Prostate gland (tissue), 2 donors: ENCODE measurements at regions not wholly inside any gene's neighbourhood (a gene's known extent, or its start where the extent isn't known, plus 50 kb on each side); places are given as distances from the start of the nearest gene placed in this dataset.

Experiments used
- DNase-seq: peaks from one replicate; pipeline ENCODE4 v3.0.0-alpha.2; 2019; ENCODE audit warnings: low spot score
- H3K27ac ChIP-seq, 2 donors: fragments of 200-600 bp; sonication (generic); 2 replicates each; pipeline ENCODE4 v1.5.1; 2017 to 2019
- H3K27me3 ChIP-seq: fragments of 200-600 bp; sonication (generic); replicated peaks from 2 replicates; pipeline ENCODE4 v1.5.1; 2019; ENCODE audit not compliant: insufficient read depth
- H3K36me3 ChIP-seq, 2 donors: fragments of 200-600 bp; sonication (generic); 1 replicate in 1 of 2; 2 replicates in 1 of 2; pipeline versions ENCODE4 v1.5.1 to v1.8.1; 2017 to 2019
- H3K4me1 ChIP-seq: fragments of 200-600 bp; sonication (generic); replicated peaks from 2 replicates; pipeline ENCODE4 v1.5.1; 2019
- H3K4me3 ChIP-seq, 2 donors: fragments of 200-600 bp; sonication (generic); 2 replicates each; pipeline ENCODE4 v1.5.1; 2017 to 2019
- H3K9me3 ChIP-seq: fragments of 200-600 bp; sonication (generic); 2 replicates; pipeline ENCODE4 v1.5.1; 2017
- POLR2A ChIP-seq: fragments of 450-650 bp; IDR thresholded peaks from one replicate; pipeline ENCODE4 v1.6.1; 2016; ENCODE audit warnings: antibody characterized with exemption, mild to moderate bottlenecking
- POLR2AphosphoS5 ChIP-seq: sonication (generic); formaldehyde crosslinking; IDR thresholded peaks from one replicate; pipeline ENCODE4 v1.6.1; 2017; ENCODE audit warnings: antibody characterized with exemption
- WGBS: methylation state at CpG from one replicate; pipeline ENCODE4 v1.1.5; 2018; 5-methylcytosine and 5-hydroxymethylcytosine counted together
- intact Hi-C: fragments of 100-400 bp; cut with DNase I; formaldehyde crosslinking; loops from one replicate; pipeline ENCODE4 v1.14.2; 2022
- TF ChIP-seq, protein P1 (sequence below), 4 experiments: fragments of 200-600 bp in 2 of 4; fragments of 450-650 bp in 2 of 4; sonication (generic) in 2 of 4; IDR thresholded peaks; 1 replicate in 3 of 4; 2 replicates in 1 of 4; pipeline ENCODE4 v1.5.1; 2016 to 2019; ENCODE audit warnings: antibody characterized with exemption in 4 of 4, mild to moderate bottlenecking in 2 of 4, moderate library complexity in 2 of 4

DNA sequence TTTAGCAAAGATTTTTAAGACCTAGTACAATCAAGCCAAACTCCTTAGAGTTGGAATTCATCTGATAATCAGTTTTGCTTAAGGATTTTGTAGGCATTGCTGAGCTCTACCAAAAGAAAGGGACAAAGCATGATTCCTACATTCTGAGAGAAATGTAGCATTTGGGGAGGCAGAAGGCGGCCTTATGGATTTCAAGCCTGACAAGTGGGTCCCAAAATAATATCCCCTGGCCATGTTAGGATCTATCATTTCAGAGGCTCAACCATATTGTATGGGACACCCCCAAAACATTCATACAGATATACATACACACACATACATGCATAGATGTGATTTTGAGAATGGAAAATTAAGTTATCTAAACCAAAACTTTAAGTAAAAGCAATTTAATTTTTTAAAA is 257.8 kb upstream of the VLDLR start:
- Histone ChIP-seq H3K36me3 (no peaks in the 10 kb centered on the region), H3K4me3 (no peak overlapping the region), H3K9me3 (no peaks in the 10 kb centered on the region), H3K27ac (no peak overlapping the region), H3K27me3 (no peaks in the 10 kb centered on the region), H3K4me1 (no peaks in the 10 kb centered on the region)
- DNase-seq, result no peak
- TF ChIP-seq, protein P1, sequence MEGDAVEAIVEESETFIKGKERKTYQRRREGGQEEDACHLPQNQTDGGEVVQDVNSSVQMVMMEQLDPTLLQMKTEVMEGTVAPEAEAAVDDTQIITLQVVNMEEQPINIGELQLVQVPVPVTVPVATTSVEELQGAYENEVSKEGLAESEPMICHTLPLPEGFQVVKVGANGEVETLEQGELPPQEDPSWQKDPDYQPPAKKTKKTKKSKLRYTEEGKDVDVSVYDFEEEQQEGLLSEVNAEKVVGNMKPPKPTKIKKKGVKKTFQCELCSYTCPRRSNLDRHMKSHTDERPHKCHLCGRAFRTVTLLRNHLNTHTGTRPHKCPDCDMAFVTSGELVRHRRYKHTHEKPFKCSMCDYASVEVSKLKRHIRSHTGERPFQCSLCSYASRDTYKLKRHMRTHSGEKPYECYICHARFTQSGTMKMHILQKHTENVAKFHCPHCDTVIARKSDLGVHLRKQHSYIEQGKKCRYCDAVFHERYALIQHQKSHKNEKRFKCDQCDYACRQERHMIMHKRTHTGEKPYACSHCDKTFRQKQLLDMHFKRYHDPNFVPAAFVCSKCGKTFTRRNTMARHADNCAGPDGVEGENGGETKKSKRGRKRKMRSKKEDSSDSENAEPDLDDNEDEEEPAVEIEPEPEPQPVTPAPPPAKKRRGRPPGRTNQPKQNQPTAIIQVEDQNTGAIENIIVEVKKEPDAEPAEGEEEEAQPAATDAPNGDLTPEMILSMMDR (IDR thresholded peaks at IDR 0.05), result no peak
- TF ChIP-seq POLR2A (no peak), POLR2AphosphoS5 (no peak)
- WGBS, result 96% methylated on average over 1 of the region's 1 CpG
- intact Hi-C loops, result no loop called here

DNA sequence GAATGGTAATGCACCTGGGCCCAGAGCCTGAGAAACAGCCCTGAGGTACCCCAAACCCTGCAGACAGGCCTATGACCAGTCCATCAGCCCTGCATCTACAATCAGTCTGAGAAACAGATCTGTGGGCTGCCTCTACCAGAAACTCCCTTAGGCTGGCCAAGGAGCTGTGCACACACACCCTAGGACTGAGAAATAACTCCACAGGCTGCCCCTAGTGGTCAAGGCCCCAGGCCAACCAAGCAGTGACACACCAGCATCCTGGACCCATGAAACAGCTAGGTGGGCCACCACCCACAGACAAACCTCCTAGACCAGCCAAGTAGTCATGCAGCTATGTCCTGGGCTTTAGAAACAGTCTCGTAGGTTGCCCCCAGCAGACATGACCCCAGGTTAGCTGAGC is 253.6 kb upstream of the VLDLR start:
- intact Hi-C loops, result no loop called here
- 83% methylated on average over 1 of the region's 1 CpG for WGBS
- Histone ChIP-seq H3K4me1 (no peaks in the 10 kb centered on the region), H3K4me3 (no peak overlapping the region), H3K27ac (no peak overlapping the region), H3K36me3 (no peaks in the 10 kb centered on the region), H3K27me3 (no peaks in the 10 kb centered on the region), H3K9me3 (no peaks in the 10 kb centered on the region)
- DNase-seq, result no peak
- no peak for TF ChIP-seq POLR2A
- no peak for TF ChIP-seq POLR2AphosphoS5

DNA sequence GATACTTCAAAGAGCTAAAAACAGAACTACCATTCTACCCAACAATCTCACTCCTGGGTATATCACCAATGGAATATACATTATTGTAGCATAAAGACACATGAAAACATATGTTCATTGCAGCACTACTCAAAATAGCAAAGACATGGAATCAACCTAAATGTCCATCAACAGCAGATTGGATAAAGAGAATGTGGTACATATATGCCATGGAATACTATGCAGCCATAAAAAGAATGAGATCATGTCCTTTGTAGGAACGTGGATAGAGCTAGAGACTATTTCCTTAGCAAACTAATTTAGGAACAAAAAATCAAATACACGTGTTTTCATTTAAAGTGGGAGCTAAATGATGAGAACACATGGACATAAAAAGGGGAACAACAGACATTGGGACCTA is 247.9 kb upstream of the VLDLR start:
- WGBS, result 88% methylated on average over 2 of the region's 2 CpGs
- Histone ChIP-seq H3K27me3 (no peaks in the 10 kb centered on the region), H3K4me3 (no peak overlapping the region), H3K9me3 (no peaks in the 10 kb centered on the region), H3K36me3 (no peaks in the 10 kb centered on the region), H3K27ac (no peak overlapping the region), H3K4me1 (no peaks in the 10 kb centered on the region)
- intact Hi-C loops, result no loop called here
- TF ChIP-seq, protein P1 (IDR thresholded peaks at IDR 0.05), result no peak
- TF ChIP-seq POLR2A (no peak), POLR2AphosphoS5 (no peak)
- DNase-seq, result no peak

DNA sequence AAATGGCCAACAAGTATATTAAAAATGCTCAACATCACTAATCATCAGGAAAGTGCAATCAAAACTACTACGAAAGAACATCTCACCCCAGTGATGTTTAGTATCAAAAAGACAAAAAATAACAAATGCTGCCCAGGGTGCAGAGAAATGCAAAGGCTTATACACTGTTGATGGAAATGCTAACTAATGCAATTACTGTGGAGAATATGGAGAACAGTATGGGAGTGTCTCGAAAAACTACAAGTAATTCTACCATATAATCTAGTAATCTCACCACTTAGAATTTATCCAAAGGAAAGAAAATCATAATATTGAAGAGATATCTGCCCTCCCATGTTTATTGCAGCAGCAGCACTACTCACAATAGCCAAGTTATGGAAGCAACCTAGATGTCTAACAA is 246.5 kb upstream of the VLDLR start:
- no peak for DNase-seq
- Histone ChIP-seq H3K27me3 (no peaks in the 10 kb centered on the region), H3K27ac (no peak overlapping the region), H3K9me3 (no peaks in the 10 kb centered on the region), H3K36me3 (no peaks in the 10 kb centered on the region), H3K4me1 (no peaks in the 10 kb centered on the region), H3K4me3 (no peak overlapping the region)
- intact Hi-C loops, result no loop called here
- WGBS, result 90% methylated on average over 2 of the region's 2 CpGs
- no peak for TF ChIP-seq POLR2A
- TF ChIP-seq POLR2AphosphoS5, result no peak
- TF ChIP-seq, protein P1 (IDR thresholded peaks at IDR 0.05), result no peak

DNA sequence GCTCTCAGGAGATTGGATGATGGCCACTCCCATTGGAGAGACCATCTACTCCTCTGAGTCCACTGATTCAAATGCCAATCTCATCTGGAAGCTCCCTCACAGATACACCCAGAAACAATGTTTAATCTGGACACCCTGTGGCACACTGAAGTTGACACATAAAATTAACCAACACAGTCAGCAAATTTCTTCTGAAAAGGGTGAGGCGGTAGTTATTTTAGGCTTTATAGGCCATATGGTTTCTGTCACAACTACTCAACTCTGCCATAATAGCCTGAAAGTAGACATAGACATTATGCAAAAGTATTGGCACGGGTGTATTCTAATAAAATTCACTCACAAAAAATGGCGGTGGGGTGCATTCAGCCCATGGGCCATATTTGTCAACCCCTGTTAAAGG is 244.5 kb upstream of the VLDLR start:
- Histone ChIP-seq H3K4me3 (no peak overlapping the region), H3K36me3 (no peaks in the 10 kb centered on the region), H3K9me3 (no peaks in the 10 kb centered on the region), H3K4me1 (no peaks in the 10 kb centered on the region), H3K27ac (no peak overlapping the region), H3K27me3 (no peaks in the 10 kb centered on the region)
- TF ChIP-seq, protein P1 (IDR thresholded peaks at IDR 0.05), result no peak
- TF ChIP-seq POLR2AphosphoS5, result no peak
- TF ChIP-seq POLR2A, result no peak
- intact Hi-C loops, result no loop called here
- 74% methylated on average over 3 of the region's 3 CpGs for WGBS
- no peak for DNase-seq
